ENCODE measurements at regions not wholly inside any gene's neighbourhood (a gene's known extent, or its start where the extent isn't known, plus 50 kb on each side); places are given as distances from the start of the nearest gene placed in this dataset.

- TF ChIP-seq, protein P1, sequence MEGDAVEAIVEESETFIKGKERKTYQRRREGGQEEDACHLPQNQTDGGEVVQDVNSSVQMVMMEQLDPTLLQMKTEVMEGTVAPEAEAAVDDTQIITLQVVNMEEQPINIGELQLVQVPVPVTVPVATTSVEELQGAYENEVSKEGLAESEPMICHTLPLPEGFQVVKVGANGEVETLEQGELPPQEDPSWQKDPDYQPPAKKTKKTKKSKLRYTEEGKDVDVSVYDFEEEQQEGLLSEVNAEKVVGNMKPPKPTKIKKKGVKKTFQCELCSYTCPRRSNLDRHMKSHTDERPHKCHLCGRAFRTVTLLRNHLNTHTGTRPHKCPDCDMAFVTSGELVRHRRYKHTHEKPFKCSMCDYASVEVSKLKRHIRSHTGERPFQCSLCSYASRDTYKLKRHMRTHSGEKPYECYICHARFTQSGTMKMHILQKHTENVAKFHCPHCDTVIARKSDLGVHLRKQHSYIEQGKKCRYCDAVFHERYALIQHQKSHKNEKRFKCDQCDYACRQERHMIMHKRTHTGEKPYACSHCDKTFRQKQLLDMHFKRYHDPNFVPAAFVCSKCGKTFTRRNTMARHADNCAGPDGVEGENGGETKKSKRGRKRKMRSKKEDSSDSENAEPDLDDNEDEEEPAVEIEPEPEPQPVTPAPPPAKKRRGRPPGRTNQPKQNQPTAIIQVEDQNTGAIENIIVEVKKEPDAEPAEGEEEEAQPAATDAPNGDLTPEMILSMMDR (IDR thresholded peaks at IDR 0.05) = no peak
- TF ChIP-seq POLR2A (IDR thresholded peaks at IDR 0.05) = no peak
These were observed 657.9 kb downstream of the NXPH1 start for GRCh38 chr7:9091282-9091681.
